ENCODE measurements at regions not wholly inside any gene's neighbourhood (a gene's known extent, or its start where the extent isn't known, plus 50 kb on each side); places are given as distances from the start of the nearest gene placed in this dataset.

GRCh38 chr15:56519000-56519399 lies 54.1 kb upstream of the MNS1 start:
- Histone ChIP-seq H3K27ac (no peak overlapping the region), H3K4me1 (no peaks in the 10 kb centered on the region), H3K27me3 (no peaks in the 10 kb centered on the region), H3K36me3 (no peaks in the 10 kb centered on the region), H3K9me3 (no peaks in the 10 kb centered on the region), H3K4me3 (no peak overlapping the region)
- ATAC-seq (no peak), DNase-seq (no peak)
- intact Hi-C loops (cut with DNase I): no loop called here
- no peak for TF ChIP-seq CTCF (IDR thresholded peaks at IDR 0.05)
- no peak for TF ChIP-seq POLR2A (IDR thresholded peaks at IDR 0.05)
